ENCODE measurements at regions not wholly inside any gene's neighbourhood (a gene's known extent, or its start where the extent isn't known, plus 50 kb on each side); places are given as distances from the start of the nearest gene placed in this dataset.

DNA sequence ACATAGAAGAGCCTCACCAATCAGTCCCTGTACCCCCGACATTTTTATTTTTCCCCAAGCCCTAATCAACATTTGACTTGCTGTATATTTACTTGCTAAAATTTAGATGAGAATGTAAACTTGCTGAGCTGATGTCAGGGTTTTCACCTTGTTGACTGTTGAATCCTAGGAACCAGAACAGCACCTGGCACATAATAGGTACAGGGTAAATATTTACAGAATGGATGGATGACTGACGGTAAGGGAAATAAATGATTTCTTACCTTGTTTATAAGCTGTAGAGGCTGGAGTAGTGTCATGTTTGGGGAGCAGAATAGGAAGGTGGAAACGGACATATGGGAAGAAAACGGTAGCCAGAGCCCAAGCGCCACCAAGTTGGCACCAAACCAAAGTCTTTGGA is 107.0 kb upstream of the NUDT12 start:
- no CpG with 5 or more reads among the region's 5 CpGs for WGBS (ENCODE audit: extremely low coverage, insufficient read length, low lambda C conversion rate)
- Mint-ChIP-seq H3K4me3 (no peak overlapping the region), H3K36me3 (ENCODE audit: insufficient read depth in 1 of 3, low read depth in 3 of 3) (peaks cover 0 to 10% (median 0%) of the 10 kb centered on the region in 3 experiments; a peak in 3 of 7 replicates)

More for the DNA sequence above, 107.0 kb upstream of the NUDT12 start:
- no peak overlapping the region for H2BK12ac ChIP-seq (ENCODE audit: insufficient read length, low read depth, low read length)
- H3K23ac ChIP-seq (ENCODE audit: insufficient read length, low read depth, low read length) = no peak overlapping the region
- no peak overlapping the region for H2BK120ac ChIP-seq (ENCODE audit: low read depth, low read length, poor library complexity, severe bottlenecking)
- H3K18ac ChIP-seq (ENCODE audit: insufficient read length, low read depth, low read length) = no peak overlapping the region
- no peak overlapping the region for H3K56ac ChIP-seq (ENCODE audit: insufficient read length, low read depth, low read length)
- no peaks in the 10 kb centered on the region for H3K79me1 ChIP-seq (ENCODE audit: insufficient read depth, low read depth, low read length, poor library complexity, severe bottlenecking)
- Mint-ChIP-seq H3K27me3 (ENCODE audit: low read depth) (no peaks in the 10 kb centered on the region), H3K4me1 (peaks cover 2 to 7% of the 10 kb centered on the region in 2 experiments; a peak in 3 of 4 replicates), H3K27ac (no peak overlapping the region; a peak in 1 of 7 replicates), H3K9me3 (peaks cover 0 to 6% of the 10 kb centered on the region in 2 experiments; a peak in 1 of 5 replicates)
- H2BK20ac ChIP-seq (ENCODE audit: low read depth, low read length, poor library complexity, severe bottlenecking) = no peak overlapping the region
- DNase-seq = no peak
- no peaks in the 10 kb centered on the region for H3K27me3 ChIP-seq (ENCODE audit: insufficient read depth, low read length)
- H3K9ac ChIP-seq (ENCODE audit: extremely low read depth, insufficient read length, low read length) = no peak overlapping the region
- H4K91ac ChIP-seq (ENCODE audit: insufficient read length, low read depth, low read length) = no peak overlapping the region
- no peak overlapping the region for H3T11ph ChIP-seq (ENCODE audit: low read length)
- H4K8ac ChIP-seq (replicated peaks; ENCODE audit: insufficient read length, low read depth, low read length) = no peak overlapping the region
- H3K27ac ChIP-seq (ENCODE audit: insufficient read length, low read depth, low read length) = no peak overlapping the region
- no peak overlapping the region for H3K4me2 ChIP-seq (ENCODE audit: insufficient read depth, insufficient read length, low read length)
- H4K5ac ChIP-seq (ENCODE audit: insufficient read length, low read depth, low read length) = no peak overlapping the region
- H3K23me2 ChIP-seq (ENCODE audit: insufficient read length, low read depth, low read length, poor library complexity, severe bottlenecking) = no peaks in the 10 kb centered on the region
- no peaks in the 10 kb centered on the region for H3K79me2 ChIP-seq (ENCODE audit: insufficient read depth, low read length)
- no peaks in the 10 kb centered on the region for H3K9me3 ChIP-seq (ENCODE audit: control insufficient read depth, low read depth, low read length)
- no peak overlapping the region for H2BK5ac ChIP-seq (ENCODE audit: insufficient read length, low read length)
- no peaks in the 10 kb centered on the region for H4K20me1 ChIP-seq (ENCODE audit: control insufficient read depth, insufficient read depth, insufficient read length)
- H3K14ac ChIP-seq (ENCODE audit: insufficient read depth, low read length) = no peak overlapping the region
- no peak overlapping the region for H2AK5ac ChIP-seq (ENCODE audit: insufficient read length, low read length)
- no peak overlapping the region for H3K4ac ChIP-seq (ENCODE audit: low read depth, low read length)
- TF ChIP-seq, protein P1, sequence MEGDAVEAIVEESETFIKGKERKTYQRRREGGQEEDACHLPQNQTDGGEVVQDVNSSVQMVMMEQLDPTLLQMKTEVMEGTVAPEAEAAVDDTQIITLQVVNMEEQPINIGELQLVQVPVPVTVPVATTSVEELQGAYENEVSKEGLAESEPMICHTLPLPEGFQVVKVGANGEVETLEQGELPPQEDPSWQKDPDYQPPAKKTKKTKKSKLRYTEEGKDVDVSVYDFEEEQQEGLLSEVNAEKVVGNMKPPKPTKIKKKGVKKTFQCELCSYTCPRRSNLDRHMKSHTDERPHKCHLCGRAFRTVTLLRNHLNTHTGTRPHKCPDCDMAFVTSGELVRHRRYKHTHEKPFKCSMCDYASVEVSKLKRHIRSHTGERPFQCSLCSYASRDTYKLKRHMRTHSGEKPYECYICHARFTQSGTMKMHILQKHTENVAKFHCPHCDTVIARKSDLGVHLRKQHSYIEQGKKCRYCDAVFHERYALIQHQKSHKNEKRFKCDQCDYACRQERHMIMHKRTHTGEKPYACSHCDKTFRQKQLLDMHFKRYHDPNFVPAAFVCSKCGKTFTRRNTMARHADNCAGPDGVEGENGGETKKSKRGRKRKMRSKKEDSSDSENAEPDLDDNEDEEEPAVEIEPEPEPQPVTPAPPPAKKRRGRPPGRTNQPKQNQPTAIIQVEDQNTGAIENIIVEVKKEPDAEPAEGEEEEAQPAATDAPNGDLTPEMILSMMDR (conservative IDR thresholded peaks at IDR 0.05) = no peak
- no peak overlapping the region for H2AFZ ChIP-seq (ENCODE audit: low read length)
- H3K4me1 ChIP-seq (ENCODE audit: insufficient read depth, low read length) = no peaks in the 10 kb centered on the region
- H2BK15ac ChIP-seq (ENCODE audit: low read depth, low read length) = no peak overlapping the region
